PC-3 (cell line): ENCODE measurements at regions not wholly inside any gene's neighbourhood (a gene's known extent, or its start where the extent isn't known, plus 50 kb on each side); places are given as distances from the start of the nearest gene placed in this dataset.

Experiments
- ATAC-seq: fragments of 200-7000 bp; cut with Tn5 transposase; 2 replicates; pipeline ENCODE4 v1.9.1; 2020; ENCODE audit warnings: mild to moderate bottlenecking, moderate library complexity
- BruUV-seq: library from RNA; stranded (reverse); fragments of 400-500 nt; replicated peaks from 2 replicates; lab custom pipeline; 2021; lab: Mats Ljungman, UMichigan
- CTCF ChIA-PET: fragments of 300-600 bp; sonication (Branson Sonifier 250); formaldehyde crosslinking; loops from one replicate; lab custom pipeline; 2022; ENCODE audit warnings: antibody characterized with exemption; lab: Charles Lee
- POLR2A ChIA-PET: fragments of 300-600 bp; sonication (Branson Sonifier 250); formaldehyde crosslinking; loops from one replicate; lab custom pipeline; 2022; ENCODE audit warnings: antibody characterized with exemption; ENCODE audit not compliant: unreplicated experiment; lab: Charles Lee
- DNase-seq: peaks from one replicate; pipeline ENCODE4 v3.0.0-alpha.2; 2015
- H2AFZ ChIP-seq: fragments of 300-600 bp; sonication (generic); 2 replicates; pipeline ENCODE4 v1.6.0; 2016; ENCODE audit warnings: antibody characterized with exemption, low read length
- H3F3A ChIP-seq: fragments of 300-600 bp; sonication (generic); one replicate; pipeline ENCODE4 v1.6.0; 2017; ENCODE audit warnings: antibody characterized with exemption, low read length, control low read depth, mild to moderate bottlenecking; ENCODE audit not compliant: unreplicated experiment
- H3K27ac ChIP-seq: fragments of 300-600 bp; sonication (generic); 2 replicates; pipeline ENCODE4 v1.5.1; 2016; ENCODE audit warnings: mild to moderate bottlenecking, low read length
- H3K27me3 ChIP-seq: fragments of 300-600 bp; sonication (generic); 2 replicates; pipeline ENCODE4 v1.6.1; 2016; ENCODE audit warnings: low read length, mixed read lengths
- H3K36me3 ChIP-seq: fragments of 300-600 bp; sonication (generic); 2 replicates; pipeline ENCODE4 v1.6.1; 2016; ENCODE audit warnings: low read depth, mixed run types, low read length, mixed read lengths
- H3K4me1 ChIP-seq: fragments of 300-600 bp; sonication (generic); 2 replicates; pipeline ENCODE4 v1.5.1; 2016; ENCODE audit warnings: low read length; ENCODE audit not compliant: insufficient read depth
- H3K4me2 ChIP-seq: fragments of 300-600 bp; sonication (generic); 2 replicates; pipeline ENCODE4 v1.6.0; 2016; ENCODE audit warnings: low read length
- H3K4me3 ChIP-seq: fragments of 300-600 bp; sonication (generic); 2 replicates; pipeline ENCODE4 v1.5.1; 2016; ENCODE audit warnings: mild to moderate bottlenecking, low read length, mixed read lengths
- H3K79me2 ChIP-seq: fragments of 300-600 bp; sonication (generic); 2 replicates; pipeline ENCODE4 v1.6.1; 2017; ENCODE audit warnings: low read length, mixed read lengths
- H3K9ac ChIP-seq: fragments of 300-600 bp; sonication (generic); 2 replicates; pipeline ENCODE4 v1.6.0; 2016; ENCODE audit warnings: mild to moderate bottlenecking, low read length
- H3K9me2 ChIP-seq: fragments of 300-600 bp; sonication (generic); replicated peaks from 2 replicates; pipeline ENCODE4 v1.6.1; 2016; ENCODE audit warnings: mixed run types, low read length, mixed read lengths
- H3K9me3 ChIP-seq: fragments of 300-600 bp; sonication (generic); 2 replicates; pipeline ENCODE4 v1.6.1; 2016; ENCODE audit warnings: low read length, mixed read lengths
- H4K20me1 ChIP-seq: fragments of 300-600 bp; sonication (generic); 2 replicates; pipeline ENCODE4 v1.6.1; 2016; ENCODE audit warnings: low read length, mixed read lengths
- EZH2 ChIP-seq: fragments of 300-600 bp; sonication (generic); IDR thresholded peaks from one replicate; pipeline ENCODE4 v1.6.1; 2017; ENCODE audit warnings: antibody characterized with exemption, mild to moderate bottlenecking, low read length; ENCODE audit not compliant: unreplicated experiment
- EZH2phosphoT487 ChIP-seq: fragments of 300-600 bp; sonication (generic); IDR thresholded peaks from 2 replicates; pipeline ENCODE4 v1.6.1; 2018; ENCODE audit warnings: mild to moderate bottlenecking, antibody characterized with exemption, low read length, borderline replicate concordance
- intact Hi-C: fragments of 100-400 bp; cut with micrococcal nuclease; formaldehyde crosslinking; loops from 2 replicates; pipeline ENCODE4 v1.9.0; 2023
- TF ChIP-seq, protein P1 (sequence below): fragments of 300-600 bp; sonication (generic); conservative IDR thresholded peaks from 2 replicates; pipeline ENCODE4 v1.5.1; 2017; ENCODE audit warnings: antibody characterized with exemption, low read depth, mild to moderate bottlenecking, low read length

- no peak overlapping the region for H3K4me2 ChIP-seq
- no peak overlapping the region for H3K9ac ChIP-seq
- POLR2A ChIA-PET: no interaction called here
- no peak for DNase-seq
- H3K79me2 ChIP-seq: no peaks in the 10 kb centered on the region
- CTCF ChIA-PET: no interaction called here
- no peak overlapping the region for H2AFZ ChIP-seq
- H3K9me3 ChIP-seq: no peaks in the 10 kb centered on the region
- no peaks in the 10 kb centered on the region for H3K36me3 ChIP-seq
- intact Hi-C loops: no loop called here
- no peaks in the 10 kb centered on the region for H3K9me2 ChIP-seq
- no peak overlapping the region for H3K4me3 ChIP-seq
- no TSS peak for BruUV-seq
- no peaks in the 10 kb centered on the region for H3F3A ChIP-seq
- TF ChIP-seq, protein P1, sequence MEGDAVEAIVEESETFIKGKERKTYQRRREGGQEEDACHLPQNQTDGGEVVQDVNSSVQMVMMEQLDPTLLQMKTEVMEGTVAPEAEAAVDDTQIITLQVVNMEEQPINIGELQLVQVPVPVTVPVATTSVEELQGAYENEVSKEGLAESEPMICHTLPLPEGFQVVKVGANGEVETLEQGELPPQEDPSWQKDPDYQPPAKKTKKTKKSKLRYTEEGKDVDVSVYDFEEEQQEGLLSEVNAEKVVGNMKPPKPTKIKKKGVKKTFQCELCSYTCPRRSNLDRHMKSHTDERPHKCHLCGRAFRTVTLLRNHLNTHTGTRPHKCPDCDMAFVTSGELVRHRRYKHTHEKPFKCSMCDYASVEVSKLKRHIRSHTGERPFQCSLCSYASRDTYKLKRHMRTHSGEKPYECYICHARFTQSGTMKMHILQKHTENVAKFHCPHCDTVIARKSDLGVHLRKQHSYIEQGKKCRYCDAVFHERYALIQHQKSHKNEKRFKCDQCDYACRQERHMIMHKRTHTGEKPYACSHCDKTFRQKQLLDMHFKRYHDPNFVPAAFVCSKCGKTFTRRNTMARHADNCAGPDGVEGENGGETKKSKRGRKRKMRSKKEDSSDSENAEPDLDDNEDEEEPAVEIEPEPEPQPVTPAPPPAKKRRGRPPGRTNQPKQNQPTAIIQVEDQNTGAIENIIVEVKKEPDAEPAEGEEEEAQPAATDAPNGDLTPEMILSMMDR: no peak
- TF ChIP-seq EZH2phosphoT487 (no peak), EZH2 (no peak)
- ATAC-seq: no peak
- no peaks in the 10 kb centered on the region for H3K4me1 ChIP-seq
- H3K27ac ChIP-seq: no peak overlapping the region
- H3K27me3 ChIP-seq: no peaks in the 10 kb centered on the region
- H4K20me1 ChIP-seq: no peaks in the 10 kb centered on the region
These were observed 623.8 kb downstream of the TENT5A start for GRCh38 chr6:81128671-81129070.

- CTCF ChIA-PET: no interaction called here
- Histone ChIP-seq H3K9ac (no peak overlapping the region), H3K9me2 (no peaks in the 10 kb centered on the region), H3K79me2 (no peaks in the 10 kb centered on the region), H2AFZ (no peak overlapping the region), H3K27ac (no peak overlapping the region), H3F3A (no peaks in the 10 kb centered on the region), H3K4me3 (no peak overlapping the region), H3K4me1 (no peaks in the 10 kb centered on the region), H4K20me1 (no peaks in the 10 kb centered on the region), H3K27me3 (no peaks in the 10 kb centered on the region), H3K36me3 (no peaks in the 10 kb centered on the region), H3K9me3 (no peaks in the 10 kb centered on the region), H3K4me2 (no peak overlapping the region)
- ATAC-seq (no peak), DNase-seq (no peak)
- no TSS peak for BruUV-seq
- POLR2A ChIA-PET: no interaction called here
- intact Hi-C loops: no loop called here
- no peak for TF ChIP-seq EZH2phosphoT487
- TF ChIP-seq, protein P1: no peak
- no peak for TF ChIP-seq EZH2
These were observed 626.3 kb downstream of the TENT5A start for GRCh38 chr6:81126150-81126549.

GRCh38 chr6:81120280-81120679, 632.2 kb downstream of the TENT5A start:
- no peak overlapping the region for H3K4me2 ChIP-seq
- no peaks in the 10 kb centered on the region for H4K20me1 ChIP-seq
- no peaks in the 10 kb centered on the region for H3K27me3 ChIP-seq
- H3K4me3 ChIP-seq: no peak overlapping the region
- ChIA-PET CTCF (no interaction called here), POLR2A (no interaction called here)
- H3F3A ChIP-seq: no peaks in the 10 kb centered on the region
- H3K4me1 ChIP-seq: no peaks in the 10 kb centered on the region
- TF ChIP-seq, protein P1: no peak
- intact Hi-C loops: no loop called here
- H3K79me2 ChIP-seq: no peaks in the 10 kb centered on the region
- ATAC-seq (no peak), DNase-seq (no peak)
- no peak overlapping the region for H3K9ac ChIP-seq
- H2AFZ ChIP-seq: no peak overlapping the region
- no peak overlapping the region for H3K27ac ChIP-seq
- H3K9me2 ChIP-seq: no peaks in the 10 kb centered on the region
- BruUV-seq: no TSS peak
- no peaks in the 10 kb centered on the region for H3K36me3 ChIP-seq
- H3K9me3 ChIP-seq: no peaks in the 10 kb centered on the region
